GM23338 (cell line): ENCODE measurements at regions not wholly inside any gene's neighbourhood (a gene's known extent, or its start where the extent isn't known, plus 50 kb on each side); places are given as distances from the start of the nearest gene placed in this dataset.

Experiments used
- JUNB ChIP-seq: IDR thresholded peaks from one replicate; pipeline ENCODE4 v1.6.1; 2016; ENCODE audit warnings: antibody characterized with exemption; ENCODE audit not compliant: unreplicated experiment
- TF ChIP-seq, protein P1 (sequence below): IDR thresholded peaks from one replicate; pipeline ENCODE4 v1.6.1; 2018; ENCODE audit warnings: antibody characterized with exemption; ENCODE audit not compliant: unreplicated experiment
- TF ChIP-seq, protein P2 (sequence below), 2 experiments: fragments of 200-600 bp in 1 of 2; sonication (generic) in 1 of 2; conservative IDR thresholded peaks; 2 replicates each; pipeline versions ENCODE4 v1.5.1 to v1.6.1; 2016 to 2017; ENCODE audit warnings: antibody characterized with exemption in 2 of 2, low read depth in 2 of 2, mild to moderate bottlenecking in 2 of 2, moderate library complexity in 1 of 2

DNA sequence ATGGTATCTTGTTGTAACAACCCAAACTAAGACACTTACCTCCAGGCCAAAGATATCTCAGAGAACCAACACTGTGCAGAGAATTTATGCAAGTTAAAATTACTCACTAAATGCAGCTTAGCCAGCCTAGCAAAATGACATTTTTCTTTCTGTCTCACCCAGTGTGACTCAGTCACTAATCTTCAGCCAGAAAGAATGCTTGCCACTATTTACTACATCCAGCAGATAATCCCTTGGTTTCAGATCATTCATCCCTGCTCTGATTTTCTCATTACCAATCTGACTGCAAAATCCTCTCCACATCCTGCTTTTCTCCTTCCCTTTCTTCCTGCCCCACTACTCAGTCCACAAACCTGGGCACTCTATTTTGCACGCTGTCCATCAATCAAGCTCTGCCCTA lies 93.5 kb upstream of the NEBL start:
- TF ChIP-seq, protein P1, sequence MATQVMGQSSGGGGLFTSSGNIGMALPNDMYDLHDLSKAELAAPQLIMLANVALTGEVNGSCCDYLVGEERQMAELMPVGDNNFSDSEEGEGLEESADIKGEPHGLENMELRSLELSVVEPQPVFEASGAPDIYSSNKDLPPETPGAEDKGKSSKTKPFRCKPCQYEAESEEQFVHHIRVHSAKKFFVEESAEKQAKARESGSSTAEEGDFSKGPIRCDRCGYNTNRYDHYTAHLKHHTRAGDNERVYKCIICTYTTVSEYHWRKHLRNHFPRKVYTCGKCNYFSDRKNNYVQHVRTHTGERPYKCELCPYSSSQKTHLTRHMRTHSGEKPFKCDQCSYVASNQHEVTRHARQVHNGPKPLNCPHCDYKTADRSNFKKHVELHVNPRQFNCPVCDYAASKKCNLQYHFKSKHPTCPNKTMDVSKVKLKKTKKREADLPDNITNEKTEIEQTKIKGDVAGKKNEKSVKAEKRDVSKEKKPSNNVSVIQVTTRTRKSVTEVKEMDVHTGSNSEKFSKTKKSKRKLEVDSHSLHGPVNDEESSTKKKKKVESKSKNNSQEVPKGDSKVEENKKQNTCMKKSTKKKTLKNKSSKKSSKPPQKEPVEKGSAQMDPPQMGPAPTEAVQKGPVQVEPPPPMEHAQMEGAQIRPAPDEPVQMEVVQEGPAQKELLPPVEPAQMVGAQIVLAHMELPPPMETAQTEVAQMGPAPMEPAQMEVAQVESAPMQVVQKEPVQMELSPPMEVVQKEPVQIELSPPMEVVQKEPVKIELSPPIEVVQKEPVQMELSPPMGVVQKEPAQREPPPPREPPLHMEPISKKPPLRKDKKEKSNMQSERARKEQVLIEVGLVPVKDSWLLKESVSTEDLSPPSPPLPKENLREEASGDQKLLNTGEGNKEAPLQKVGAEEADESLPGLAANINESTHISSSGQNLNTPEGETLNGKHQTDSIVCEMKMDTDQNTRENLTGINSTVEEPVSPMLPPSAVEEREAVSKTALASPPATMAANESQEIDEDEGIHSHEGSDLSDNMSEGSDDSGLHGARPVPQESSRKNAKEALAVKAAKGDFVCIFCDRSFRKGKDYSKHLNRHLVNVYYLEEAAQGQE: no peak
- TF ChIP-seq, protein P2, sequence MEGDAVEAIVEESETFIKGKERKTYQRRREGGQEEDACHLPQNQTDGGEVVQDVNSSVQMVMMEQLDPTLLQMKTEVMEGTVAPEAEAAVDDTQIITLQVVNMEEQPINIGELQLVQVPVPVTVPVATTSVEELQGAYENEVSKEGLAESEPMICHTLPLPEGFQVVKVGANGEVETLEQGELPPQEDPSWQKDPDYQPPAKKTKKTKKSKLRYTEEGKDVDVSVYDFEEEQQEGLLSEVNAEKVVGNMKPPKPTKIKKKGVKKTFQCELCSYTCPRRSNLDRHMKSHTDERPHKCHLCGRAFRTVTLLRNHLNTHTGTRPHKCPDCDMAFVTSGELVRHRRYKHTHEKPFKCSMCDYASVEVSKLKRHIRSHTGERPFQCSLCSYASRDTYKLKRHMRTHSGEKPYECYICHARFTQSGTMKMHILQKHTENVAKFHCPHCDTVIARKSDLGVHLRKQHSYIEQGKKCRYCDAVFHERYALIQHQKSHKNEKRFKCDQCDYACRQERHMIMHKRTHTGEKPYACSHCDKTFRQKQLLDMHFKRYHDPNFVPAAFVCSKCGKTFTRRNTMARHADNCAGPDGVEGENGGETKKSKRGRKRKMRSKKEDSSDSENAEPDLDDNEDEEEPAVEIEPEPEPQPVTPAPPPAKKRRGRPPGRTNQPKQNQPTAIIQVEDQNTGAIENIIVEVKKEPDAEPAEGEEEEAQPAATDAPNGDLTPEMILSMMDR (conservative IDR thresholded peaks at IDR 0.05; ENCODE audit: low read depth in 2 of 2): no peak
- TF ChIP-seq JUNB: no peak
